Sigmoid colon (tissue), 3 donors: ENCODE measurements at regions not wholly inside any gene's neighbourhood (a gene's known extent, or its start where the extent isn't known, plus 50 kb on each side); places are given as distances from the start of the nearest gene placed in this dataset.

ENCODE experiments used
- POLR2A ChIP-seq, 2 donors: fragments of 450-650 bp; IDR thresholded peaks; one replicate each; pipeline ENCODE4 v1.6.1; 2016; ENCODE audit warnings: antibody characterized with exemption in 2 of 2, mild to moderate bottlenecking in 2 of 2, moderate library complexity in 2 of 2
- TF ChIP-seq, protein P1 (sequence below), 4 experiments: fragments of 450-650 bp in 3 of 4; fragments of 200-600 bp in 1 of 4; IDR thresholded peaks; one replicate each; pipeline ENCODE4 v1.5.1; 2016 to 2019; ENCODE audit warnings: antibody characterized with exemption in 4 of 4, mild to moderate bottlenecking in 3 of 4, moderate library complexity in 2 of 4

DNA sequence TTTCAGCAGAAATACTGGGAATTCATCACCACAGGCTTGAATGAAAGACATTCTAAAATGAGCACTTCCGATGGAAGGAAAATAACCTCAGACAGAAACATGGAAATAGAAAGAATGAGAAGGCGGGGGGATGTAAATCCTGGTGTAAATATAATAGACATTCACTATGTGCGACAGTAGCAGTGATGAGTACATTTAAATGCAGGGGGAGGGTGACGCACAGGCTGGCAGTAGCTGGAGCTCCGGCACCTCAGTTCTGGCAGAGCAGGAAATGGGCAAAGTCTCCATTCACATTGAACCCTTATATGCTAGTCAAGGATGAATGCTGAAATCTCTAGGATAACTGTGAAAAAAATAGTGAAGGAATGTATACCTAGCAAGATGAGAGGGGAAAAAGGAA, 172.7 kb upstream of the C14orf180 start:
- TF ChIP-seq, protein P1, sequence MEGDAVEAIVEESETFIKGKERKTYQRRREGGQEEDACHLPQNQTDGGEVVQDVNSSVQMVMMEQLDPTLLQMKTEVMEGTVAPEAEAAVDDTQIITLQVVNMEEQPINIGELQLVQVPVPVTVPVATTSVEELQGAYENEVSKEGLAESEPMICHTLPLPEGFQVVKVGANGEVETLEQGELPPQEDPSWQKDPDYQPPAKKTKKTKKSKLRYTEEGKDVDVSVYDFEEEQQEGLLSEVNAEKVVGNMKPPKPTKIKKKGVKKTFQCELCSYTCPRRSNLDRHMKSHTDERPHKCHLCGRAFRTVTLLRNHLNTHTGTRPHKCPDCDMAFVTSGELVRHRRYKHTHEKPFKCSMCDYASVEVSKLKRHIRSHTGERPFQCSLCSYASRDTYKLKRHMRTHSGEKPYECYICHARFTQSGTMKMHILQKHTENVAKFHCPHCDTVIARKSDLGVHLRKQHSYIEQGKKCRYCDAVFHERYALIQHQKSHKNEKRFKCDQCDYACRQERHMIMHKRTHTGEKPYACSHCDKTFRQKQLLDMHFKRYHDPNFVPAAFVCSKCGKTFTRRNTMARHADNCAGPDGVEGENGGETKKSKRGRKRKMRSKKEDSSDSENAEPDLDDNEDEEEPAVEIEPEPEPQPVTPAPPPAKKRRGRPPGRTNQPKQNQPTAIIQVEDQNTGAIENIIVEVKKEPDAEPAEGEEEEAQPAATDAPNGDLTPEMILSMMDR (IDR thresholded peaks at IDR 0.05), result no peak
- no peak for TF ChIP-seq POLR2A (IDR thresholded peaks at IDR 0.05)
